HG02759 (cell line): ENCODE measurements at regions not wholly inside any gene's neighbourhood (a gene's known extent, or its start where the extent isn't known, plus 50 kb on each side); places are given as distances from the start of the nearest gene placed in this dataset.

ENCODE experiments used
- ATAC-seq: cut with Tn5 transposase; IDR thresholded peaks from one replicate; pipeline ENCODE4 v1.9.1; 2021; ENCODE audit warnings: mild to moderate bottlenecking, moderate library complexity; ENCODE audit not compliant: unreplicated experiment

GRCh38 chr20:17093782-17094181 is 133.1 kb upstream of the PCSK2 start:
- ATAC-seq, result no peak

GRCh38 chr20:17097603-17098002 is 129.2 kb upstream of the PCSK2 start:
- no peak for ATAC-seq

- no peak for ATAC-seq
Observed at GRCh38 chr20:17100506-17100905, 126.3 kb upstream of the PCSK2 start.

- no peak for ATAC-seq
Observed at GRCh38 chr20:17107127-17107526, 119.7 kb upstream of the PCSK2 start.

GRCh38 chr20:17108896-17109295 is 117.9 kb upstream of the PCSK2 start:
- no peak for ATAC-seq

- ATAC-seq, result no peak
Observed at GRCh38 chr20:17109307-17109706, 117.5 kb upstream of the PCSK2 start.

- no peak for ATAC-seq
Observed at GRCh38 chr20:17128206-17128605, 98.6 kb upstream of the PCSK2 start.

- no peak for ATAC-seq
Observed at GRCh38 chr20:17129089-17129488, 97.8 kb upstream of the PCSK2 start.

GRCh38 chr20:17137692-17138091 is 89.1 kb upstream of the PCSK2 start:
- no peak for ATAC-seq

GRCh38 chr20:17138237-17138636 is 88.6 kb upstream of the PCSK2 start:
- no peak for ATAC-seq

- no peak for ATAC-seq
Observed at GRCh38 chr20:17140894-17141293, 85.9 kb upstream of the PCSK2 start.

- ATAC-seq, result no peak
Observed at GRCh38 chr20:17141568-17141967, 85.3 kb upstream of the PCSK2 start.

GRCh38 chr20:17142666-17143065 is 84.2 kb upstream of the PCSK2 start:
- no peak for ATAC-seq

GRCh38 chr20:17150858-17151257 is 76.0 kb upstream of the PCSK2 start:
- no peak for ATAC-seq

GRCh38 chr20:17155401-17155800 is 71.4 kb upstream of the PCSK2 start:
- ATAC-seq, result no peak

GRCh38 chr20:17158701-17159100 is 68.1 kb upstream of the PCSK2 start:
- ATAC-seq, result no peak

GRCh38 chr20:17161673-17162481 is 65.0 kb upstream of the PCSK2 start:
- no peak for ATAC-seq

GRCh38 chr20:17168026-17168612 is 58.7 kb upstream of the PCSK2 start:
- ATAC-seq, result no peak

- no peak for ATAC-seq
Observed at GRCh38 chr20:17169585-17170136, 57.2 kb upstream of the PCSK2 start.

GRCh38 chr20:17171746-17172280 is 55.0 kb upstream of the PCSK2 start:
- no peak for ATAC-seq

GRCh38 chr20:17172836-17173516 is 53.9 kb upstream of the PCSK2 start:
- ATAC-seq, result no peak
